HPDE6-E6E7 (cell line): ENCODE measurements at regions not wholly inside any gene's neighbourhood (a gene's known extent, or its start where the extent isn't known, plus 50 kb on each side); places are given as distances from the start of the nearest gene placed in this dataset.
A peak's percentile ranks its signal among the peaks of the same experiment; 100 is the strongest.

ENCODE experiments used
- DNase-seq: peaks from one replicate; pipeline ENCODE4 v3.0.0; 2011; ENCODE audit warnings: missing footprints; ENCODE audit errors: extremely low spot score

DNA sequence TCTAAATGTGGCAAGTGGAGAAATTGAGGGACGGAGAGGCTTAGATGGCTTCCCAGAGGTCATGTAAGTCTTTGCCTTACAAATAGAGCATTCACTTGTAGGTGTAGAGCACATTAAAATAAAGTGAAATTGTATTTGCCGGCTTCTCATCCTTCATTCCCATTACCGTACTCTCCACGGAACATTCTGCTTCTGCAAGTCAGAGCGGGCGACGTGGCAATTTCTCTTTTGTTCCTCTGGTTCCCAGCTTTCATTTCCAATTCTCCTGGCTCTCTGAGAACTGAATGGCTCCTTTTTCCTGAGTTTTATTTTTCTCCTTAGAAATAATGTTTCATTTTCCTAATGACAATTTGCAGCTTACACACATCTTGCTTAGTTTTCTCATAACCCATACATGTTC lies 51.3 kb upstream of the PFKP start:
- no peak for DNase-seq

- DNase-seq = no peak
These were observed 52.4 kb upstream of the PFKP start for GRCh38 chr10:3014968-3015367.

DNA sequence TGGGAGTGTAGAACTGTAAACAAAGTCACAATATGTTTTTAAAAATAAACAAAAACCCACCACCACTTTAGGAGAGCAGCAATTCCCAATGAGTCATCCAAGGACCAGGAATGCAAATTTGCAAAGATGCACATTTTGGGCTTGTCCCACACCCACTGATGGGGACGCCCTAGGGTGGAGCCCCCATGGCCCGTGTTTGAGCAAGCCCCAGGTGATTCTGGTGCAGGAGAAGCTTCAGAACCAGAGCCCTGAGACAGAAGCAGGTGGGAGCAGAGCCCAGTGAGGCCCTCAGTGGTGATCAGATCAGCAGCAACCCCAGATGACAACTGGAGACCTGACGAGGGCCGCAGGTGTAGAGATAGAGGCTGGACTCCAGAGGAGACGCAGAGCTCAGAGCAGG lies 55.1 kb upstream of the PFKP start:
- no peak for DNase-seq

- DNase-seq = no peak
These were observed 56.4 kb upstream of the PFKP start for GRCh38 chr10:3010816-3011460.

- no peak for DNase-seq
These were observed 57.0 kb upstream of the PFKP start for GRCh38 chr10:3010334-3010733.

DNA sequence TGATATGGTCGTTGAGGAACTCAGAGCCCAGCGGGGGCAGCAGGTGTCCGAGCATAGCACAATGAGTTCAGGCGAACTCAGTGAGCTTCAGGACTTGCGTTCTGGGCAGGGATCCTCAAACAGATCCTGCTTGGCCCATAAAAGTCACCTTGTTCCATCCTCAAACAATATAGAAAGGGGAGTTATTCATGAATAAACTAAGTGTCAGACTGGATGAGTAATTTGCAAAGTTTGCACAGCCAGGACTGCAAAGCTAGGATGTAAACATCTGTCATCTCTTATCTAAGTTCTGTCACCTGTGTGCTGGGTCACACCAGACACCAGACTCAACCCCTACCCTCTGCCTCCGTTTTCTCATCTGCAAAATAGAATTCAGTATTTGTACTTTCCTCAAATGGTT lies 58.0 kb upstream of the PFKP start:
- no peak for DNase-seq

DNA sequence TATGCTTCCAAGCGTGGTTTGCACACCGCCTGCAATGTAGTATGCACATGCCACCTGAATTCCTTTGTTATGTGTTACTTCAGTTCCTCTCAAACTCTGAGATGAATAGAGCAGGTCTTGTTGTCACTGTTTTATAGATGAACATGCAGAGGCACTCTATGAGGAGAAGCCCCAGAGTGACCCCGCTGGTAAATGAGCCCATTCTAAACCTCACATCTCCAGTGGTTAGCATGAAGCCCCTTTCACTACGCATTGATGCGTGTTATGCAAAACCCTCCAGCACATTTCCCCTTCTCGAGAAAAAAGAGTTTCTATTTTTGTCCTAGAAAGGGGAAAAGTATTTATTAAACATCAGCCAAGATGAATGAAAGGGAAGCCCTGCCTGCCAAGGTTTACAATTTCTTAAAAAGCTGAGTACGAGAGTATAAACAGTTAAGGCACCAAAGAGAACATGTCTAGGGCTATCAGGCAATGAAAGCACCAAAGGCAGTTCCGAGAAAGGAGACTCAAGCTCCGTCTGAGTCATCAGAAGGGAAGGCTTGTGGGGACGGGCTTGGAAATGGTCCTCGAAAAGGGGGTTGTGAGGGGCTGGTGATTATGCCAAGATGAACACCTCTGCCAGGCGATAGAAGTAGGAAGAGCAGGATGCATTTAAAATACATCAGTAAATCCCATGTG lies 58.7 kb upstream of the PFKP start:
- DNase-seq = no peak

GRCh38 chr10:3006607-3007006 lies 60.7 kb upstream of the PFKP start:
- DNase-seq = no peak

GRCh38 chr10:3006093-3006492 lies 61.3 kb upstream of the PFKP start:
- DNase-seq = no peak

- DNase-seq = no peak
These were observed 65.0 kb upstream of the PFKP start for GRCh38 chr10:3002304-3002703.

GRCh38 chr10:3000048-3000447 lies 67.3 kb upstream of the PFKP start:
- DNase-seq = no peak

- DNase-seq = no peak
These were observed 73.0 kb upstream of the PFKP start for GRCh38 chr10:2994221-2994961.

DNA sequence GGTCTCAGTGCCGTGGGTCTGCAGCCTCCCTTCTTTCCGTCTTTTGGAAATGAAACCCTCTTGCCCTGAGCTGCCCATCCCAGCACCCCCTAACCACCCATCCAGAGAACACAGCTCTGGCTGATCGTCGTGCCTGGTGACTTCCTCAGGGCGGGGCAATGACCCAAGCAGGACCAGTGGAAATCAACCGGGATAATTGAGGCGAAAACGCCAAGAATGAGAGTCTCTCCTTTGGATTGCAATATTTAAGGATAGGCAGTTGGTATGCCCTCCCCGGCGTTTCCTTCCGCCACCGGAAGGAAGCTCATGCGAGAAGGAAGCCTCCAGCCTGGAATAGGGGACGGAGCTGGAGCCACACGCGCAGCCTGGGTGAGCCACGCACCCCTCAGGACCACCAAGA lies 73.7 kb upstream of the PFKP start:
- no peak for DNase-seq

- no peak for DNase-seq
These were observed 74.7 kb upstream of the PFKP start for GRCh38 chr10:2992401-2993198.

DNA sequence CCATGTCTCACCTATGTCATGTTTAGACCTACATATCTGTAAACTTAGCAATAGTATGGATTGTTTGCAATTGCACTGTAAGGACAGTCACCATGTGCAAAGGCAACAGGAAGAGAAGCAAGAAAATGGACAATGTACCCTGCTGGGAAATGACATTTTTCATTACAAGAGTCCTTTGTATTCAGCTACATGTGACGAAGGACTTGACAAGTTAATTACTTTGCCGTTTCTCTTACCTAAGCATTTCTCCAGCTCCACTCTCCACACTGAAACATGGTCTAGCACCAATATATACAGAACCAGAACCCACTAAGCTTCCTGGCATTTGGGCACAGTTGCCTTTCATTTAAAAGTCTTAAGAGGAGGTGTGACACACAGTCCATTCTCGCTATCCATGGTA lies 76.6 kb upstream of the PFKP start:
- DNase-seq = no peak

- no peak for DNase-seq
These were observed 77.9 kb upstream of the PFKP start for GRCh38 chr10:2989292-2989947.

DNA sequence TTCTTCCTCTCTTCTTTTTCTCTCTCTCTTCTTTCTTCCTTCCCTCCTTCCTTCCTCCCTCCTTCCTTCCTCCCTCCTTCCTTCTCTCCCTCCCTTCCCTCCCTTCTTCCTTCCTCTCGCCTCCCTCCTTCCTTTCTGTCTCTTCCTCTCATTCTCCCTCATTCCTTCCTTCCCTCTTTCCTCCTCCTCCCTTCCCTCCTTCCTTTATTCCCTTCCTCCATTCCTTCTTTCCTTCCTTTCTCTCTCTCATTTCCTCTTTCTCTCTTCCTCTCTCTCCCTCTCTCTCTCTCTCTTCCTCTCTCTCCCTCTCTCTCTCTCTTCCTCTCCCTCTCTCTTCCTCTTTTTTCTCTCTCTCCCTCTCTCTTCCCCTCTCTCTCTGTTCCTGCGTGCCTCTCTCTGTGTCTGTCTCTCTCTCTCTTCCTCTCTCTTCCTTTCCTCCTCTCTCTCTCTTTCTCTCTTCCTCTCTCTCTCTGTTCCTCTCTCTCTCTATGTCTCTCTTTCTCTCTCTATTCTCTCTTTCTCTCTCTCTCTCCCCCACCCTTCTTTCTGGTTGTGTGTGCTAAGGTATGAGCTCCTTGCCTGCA lies 80.1 kb upstream of the PFKP start:
- DNase-seq = no peak

GRCh38 chr10:2986391-2986801 lies 81.0 kb upstream of the PFKP start:
- no peak for DNase-seq

DNA sequence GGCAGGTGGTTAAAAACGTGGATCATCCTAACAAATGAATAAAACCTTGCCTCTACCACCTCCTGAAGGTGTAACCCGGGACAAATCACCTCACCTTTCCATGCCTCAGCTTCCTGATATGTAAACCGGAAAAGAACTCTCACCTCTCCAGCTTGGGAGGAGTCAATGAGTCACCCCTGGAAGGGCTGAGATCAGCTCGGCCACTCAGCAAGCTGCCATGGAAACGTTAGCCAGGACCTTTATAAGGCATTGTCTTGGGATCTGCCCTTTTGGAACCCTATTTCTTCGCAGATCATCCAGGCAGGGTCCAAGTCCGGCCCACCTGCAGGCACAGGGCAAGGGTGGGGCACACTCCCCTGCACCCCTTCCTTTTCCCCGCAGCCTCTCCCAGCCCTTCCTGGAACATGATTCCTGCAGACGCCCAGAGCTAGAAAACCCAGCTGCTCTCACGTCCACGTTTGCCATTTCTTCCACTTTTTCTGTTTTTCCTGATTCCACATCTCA lies 81.6 kb upstream of the PFKP start:
- peak; percentile 46 for DNase-seq

GRCh38 chr10:2984682-2985081 lies 82.7 kb upstream of the PFKP start:
- no peak for DNase-seq

DNA sequence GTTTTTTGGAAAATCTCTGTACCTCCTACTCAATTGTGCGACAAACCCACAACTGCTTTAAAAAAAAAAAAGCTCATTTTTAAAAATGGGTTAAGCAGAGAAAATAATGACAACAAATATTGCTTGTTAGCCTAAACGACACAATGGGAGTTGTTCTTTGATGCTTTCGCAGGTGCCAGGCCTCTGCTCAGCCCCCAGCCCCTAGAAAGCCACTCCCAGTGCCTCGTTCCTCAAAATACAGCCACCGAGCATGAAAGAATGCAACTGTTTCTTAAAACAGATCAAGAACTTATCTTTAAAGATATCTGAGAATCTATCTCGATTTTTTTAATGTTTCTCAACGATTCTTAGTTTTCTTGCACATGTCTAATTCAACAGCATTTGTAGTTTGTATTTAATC lies 85.2 kb upstream of the PFKP start:
- DNase-seq = no peak
